HG03354 (cell line): ENCODE measurements at regions not wholly inside any gene's neighbourhood (a gene's known extent, or its start where the extent isn't known, plus 50 kb on each side); places are given as distances from the start of the nearest gene placed in this dataset.

Source experiments
- ATAC-seq: cut with Tn5 transposase; IDR thresholded peaks from one replicate; pipeline ENCODE4 v1.9.1; 2021; ENCODE audit warnings: mild to moderate bottlenecking; ENCODE audit not compliant: unreplicated experiment, poor library complexity, severe bottlenecking

DNA sequence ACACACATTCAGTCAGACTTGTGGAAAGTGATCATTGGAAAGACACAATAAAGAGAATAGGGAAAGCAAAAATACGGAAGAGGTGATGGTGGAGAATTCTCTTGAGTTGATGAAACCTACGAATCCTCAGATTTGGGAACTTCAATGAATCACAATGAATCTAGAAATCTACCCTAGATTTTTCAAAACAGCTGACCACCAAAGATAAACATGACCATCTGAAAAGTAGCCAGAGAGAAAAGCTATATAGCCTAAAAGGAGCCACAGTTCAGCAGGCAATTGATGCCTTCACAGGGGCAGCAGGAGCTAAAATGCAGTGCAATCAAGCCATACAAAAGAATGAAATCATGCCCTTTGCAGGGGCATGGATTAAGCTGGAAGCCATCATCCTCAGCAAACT, 170.6 kb upstream of the RUNX1 start:
- ATAC-seq = no peak

- no peak for ATAC-seq
Measured at GRCh38 chr21:35219291-35219690, 170.2 kb upstream of the RUNX1 start.

DNA sequence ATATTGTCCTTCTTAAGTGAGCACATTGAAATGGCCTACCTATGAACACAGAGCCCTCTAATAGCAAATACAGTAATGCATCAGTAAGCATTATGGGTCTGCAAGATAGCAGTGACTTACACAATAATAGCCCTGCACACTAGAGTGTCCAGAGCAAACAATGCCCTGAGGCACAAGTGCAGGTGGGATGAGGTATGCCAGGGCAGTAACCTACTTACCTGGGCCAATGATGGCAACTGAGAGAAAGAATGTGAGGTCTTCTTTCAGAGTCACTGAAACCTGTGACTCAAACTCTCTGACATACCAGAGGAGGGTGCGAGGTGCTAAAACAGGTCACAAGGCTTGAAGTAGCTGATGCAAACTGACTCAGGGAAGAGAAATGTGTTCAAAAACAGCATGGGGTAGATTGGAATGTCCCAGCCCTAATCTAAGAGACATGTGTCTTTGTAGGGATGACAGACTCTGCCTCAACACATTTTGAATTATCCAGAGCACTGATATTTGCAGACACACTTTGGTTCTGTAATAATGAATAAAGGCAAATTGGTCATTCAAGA, 168.5 kb upstream of the RUNX1 start:
- no peak for ATAC-seq

DNA sequence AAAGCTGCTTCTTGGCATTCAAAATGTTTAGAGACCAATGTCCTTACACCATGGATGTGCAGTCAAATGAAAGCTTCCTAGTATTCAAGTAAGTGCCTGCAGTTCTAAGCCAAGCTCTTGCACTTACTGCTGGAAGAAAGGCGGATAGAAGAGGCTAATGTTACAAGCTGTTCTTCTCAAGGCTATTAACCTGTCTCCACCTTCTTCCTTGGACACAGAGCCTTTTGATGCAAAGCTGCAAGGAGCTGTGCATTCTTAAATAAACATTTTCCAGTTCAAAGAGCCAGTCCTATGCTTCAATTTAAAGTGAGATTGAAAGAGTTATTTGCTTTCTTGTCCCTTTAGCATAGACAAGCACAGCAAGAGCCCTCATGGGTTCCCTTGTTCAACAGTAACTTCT, 167.9 kb upstream of the RUNX1 start:
- ATAC-seq = no peak

GRCh38 chr21:35215870-35216269, 166.8 kb upstream of the RUNX1 start:
- no peak for ATAC-seq

- no peak for ATAC-seq
Measured at GRCh38 chr21:35212393-35213127, 163.5 kb upstream of the RUNX1 start.

DNA sequence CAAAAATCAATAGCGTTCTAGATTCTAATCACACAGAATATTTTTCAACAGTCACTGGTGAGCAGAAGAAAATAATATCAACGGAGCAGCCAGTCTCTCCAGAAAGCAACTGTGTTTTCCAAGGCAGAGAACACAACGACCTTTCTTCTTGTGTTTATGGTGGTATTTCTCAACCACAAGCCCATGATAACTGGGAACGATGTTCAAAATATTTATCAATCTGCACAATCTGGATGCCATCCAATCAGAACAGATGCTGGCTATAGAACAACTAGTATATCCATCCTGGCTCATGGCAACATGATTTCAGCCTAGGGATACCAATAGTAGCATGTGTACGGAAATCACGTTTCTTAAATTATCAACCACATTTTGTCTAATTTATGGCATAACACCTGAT, 162.7 kb upstream of the RUNX1 start:
- no peak for ATAC-seq

GRCh38 chr21:35210093-35210492, 161.0 kb upstream of the RUNX1 start:
- ATAC-seq = no peak

GRCh38 chr21:35208810-35209517, 159.9 kb upstream of the RUNX1 start:
- ATAC-seq = no peak

- no peak for ATAC-seq
Measured at GRCh38 chr21:35208104-35208503, 159.0 kb upstream of the RUNX1 start.

GRCh38 chr21:35207322-35207721, 158.2 kb upstream of the RUNX1 start:
- ATAC-seq = no peak

GRCh38 chr21:35206141-35207125, 157.3 kb upstream of the RUNX1 start:
- ATAC-seq = no peak

GRCh38 chr21:35204850-35205541, 155.9 kb upstream of the RUNX1 start:
- ATAC-seq = no peak

DNA sequence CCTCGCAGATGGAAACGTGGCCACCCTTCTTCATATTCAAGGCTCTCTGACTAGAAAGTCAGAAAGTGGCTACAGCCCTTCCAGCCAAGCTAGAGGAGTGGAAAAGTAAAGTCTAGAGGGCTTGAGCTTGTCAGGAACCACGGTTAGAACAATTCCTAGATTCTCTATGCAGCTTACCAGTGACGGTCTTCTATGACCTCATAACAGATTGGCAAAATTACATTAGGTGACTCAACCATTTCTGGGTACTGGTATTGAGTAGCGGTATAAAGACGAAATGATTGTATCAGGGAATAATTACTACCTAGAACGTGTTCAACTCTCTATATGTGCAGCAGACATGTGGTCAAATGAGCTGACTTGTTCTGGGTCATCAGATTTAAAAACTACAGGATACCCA, 155.0 kb upstream of the RUNX1 start:
- no peak for ATAC-seq

- ATAC-seq = no peak
Measured at GRCh38 chr21:35203093-35203977, 154.2 kb upstream of the RUNX1 start.

GRCh38 chr21:35202431-35202830, 153.3 kb upstream of the RUNX1 start:
- ATAC-seq = no peak

DNA sequence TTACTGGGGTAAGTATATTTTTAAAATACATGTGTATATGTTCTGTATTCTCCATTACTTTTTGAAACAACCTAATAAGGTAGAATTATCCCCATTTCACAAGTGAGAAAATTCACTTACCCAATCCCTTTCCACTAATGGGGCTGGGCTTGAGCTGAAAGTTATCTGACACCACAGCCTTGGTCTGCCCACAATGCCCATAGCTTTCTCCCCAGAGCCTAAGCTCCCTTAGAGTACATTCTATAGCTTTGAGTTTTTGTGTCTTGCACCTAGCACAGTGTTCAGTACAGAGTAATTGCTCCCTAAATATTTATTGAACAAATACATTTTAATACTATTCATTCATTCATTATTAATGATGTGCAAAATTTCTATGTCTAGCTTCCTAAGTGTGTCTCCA, 152.7 kb upstream of the RUNX1 start:
- no peak for ATAC-seq

DNA sequence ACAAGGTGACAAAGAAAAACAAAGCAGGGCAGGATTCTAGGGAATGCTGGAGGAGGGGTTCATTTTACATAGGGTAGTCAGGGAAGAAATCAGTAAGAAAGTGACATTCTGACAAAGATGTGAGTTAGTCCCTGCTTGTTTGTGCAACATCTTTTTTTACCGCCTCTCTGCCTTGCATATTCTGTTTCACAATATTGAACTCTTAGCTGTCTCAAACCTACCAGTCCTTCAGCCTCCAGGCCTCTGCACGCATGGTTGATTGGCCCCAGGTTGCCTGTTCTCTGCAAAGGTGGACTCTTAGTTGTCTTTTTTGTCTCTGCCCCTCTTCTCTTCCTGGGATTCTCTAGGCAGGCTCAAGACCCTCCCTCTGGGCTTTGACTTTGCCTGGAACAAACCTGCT, 152.2 kb upstream of the RUNX1 start:
- ATAC-seq = no peak

GRCh38 chr21:35199733-35200015, 150.6 kb upstream of the RUNX1 start:
- ATAC-seq = no peak
